Hepatocyte (in vitro differentiated cells): ENCODE measurements at regions not wholly inside any gene's neighbourhood (a gene's known extent, or its start where the extent isn't known, plus 50 kb on each side); places are given as distances from the start of the nearest gene placed in this dataset.

Source experiments
- DNase-seq: peaks from one replicate; pipeline ENCODE4 v3.0.0-alpha.2; 2016; ENCODE audit warnings: low spot score
- H2AFZ ChIP-seq: fragments of 200-600 bp; sonication (generic); 2 replicates; pipeline ENCODE4 v1.6.0; 2016; ENCODE audit warnings: antibody characterized with exemption, mild to moderate bottlenecking
- H3K27ac ChIP-seq: fragments of 200-600 bp; sonication (generic); 2 replicates; pipeline ENCODE4 v1.5.1; 2016; ENCODE audit warnings: mild to moderate bottlenecking
- H3K27me3 ChIP-seq: fragments of 200-600 bp; sonication (generic); 2 replicates; pipeline ENCODE4 v1.6.1; 2016
- H3K36me3 ChIP-seq: fragments of 200-600 bp; sonication (generic); replicated peaks from 2 replicates; pipeline ENCODE4 v1.5.1; 2016; ENCODE audit warnings: low read depth; ENCODE audit not compliant: insufficient read depth
- H3K4me1 ChIP-seq: fragments of 200-600 bp; sonication (generic); 2 replicates; pipeline ENCODE4 v1.5.1; 2016; ENCODE audit warnings: mild to moderate bottlenecking, moderate library complexity; ENCODE audit not compliant: insufficient read depth
- H3K4me2 ChIP-seq: fragments of 200-600 bp; sonication (generic); 2 replicates; pipeline ENCODE4 v1.6.0; 2016
- H3K4me3 ChIP-seq: fragments of 200-600 bp; sonication (generic); 2 replicates; pipeline ENCODE4 v1.5.1; 2016; ENCODE audit warnings: mild to moderate bottlenecking
- H3K79me2 ChIP-seq: fragments of 200-600 bp; sonication (generic); 2 replicates; pipeline ENCODE4 v1.6.0; 2017; ENCODE audit warnings: mild to moderate bottlenecking
- H3K9me2 ChIP-seq: fragments of 200-600 bp; sonication (generic); replicated peaks from 2 replicates; pipeline ENCODE4 v1.6.0; 2017; ENCODE audit warnings: mild to moderate bottlenecking; ENCODE audit not compliant: insufficient read depth
- H3K9me3 ChIP-seq: fragments of 200-600 bp; sonication (generic); 2 replicates; pipeline ENCODE4 v1.5.1; 2016; ENCODE audit warnings: low read depth, mild to moderate bottlenecking
- H4K20me1 ChIP-seq: fragments of 200-600 bp; sonication (generic); 2 replicates; pipeline ENCODE4 v1.6.0; 2016; ENCODE audit warnings: mild to moderate bottlenecking; ENCODE audit not compliant: insufficient read depth, poor library complexity, severe bottlenecking
- CTCF ChIP-seq: fragments of 200-600 bp; sonication (generic); IDR thresholded peaks from 2 replicates; pipeline ENCODE4 v1.5.1; 2016; ENCODE audit warnings: antibody characterized with exemption, mild to moderate bottlenecking; ENCODE audit not compliant: poor library complexity
- EZH2 ChIP-seq: fragments of 200-600 bp; sonication (generic); IDR thresholded peaks from 2 replicates; pipeline ENCODE4 v1.6.1; 2016; ENCODE audit warnings: antibody characterized with exemption, mild to moderate bottlenecking, borderline replicate concordance
- EZH2phosphoT487 ChIP-seq: fragments of 200-600 bp; sonication (generic); IDR thresholded peaks from one replicate; pipeline ENCODE4 v1.6.1; 2018; ENCODE audit warnings: antibody characterized with exemption, mild to moderate bottlenecking, low read depth, moderate library complexity; ENCODE audit not compliant: unreplicated experiment, severe bottlenecking
- WGBS: methylation state at CpG from one replicate; pipeline ENCODE4 v1.1.6; 2016; ENCODE audit warnings: low lambda C conversion rate; ENCODE audit errors: missing lambda C conversion rate; 5-methylcytosine and 5-hydroxymethylcytosine counted together

GRCh38 chr12:89907659-89908058 is 199.0 kb upstream of the ATP2B1 start:
- no peaks in the 10 kb centered on the region for H3K27me3 ChIP-seq
- no peak overlapping the region for H2AFZ ChIP-seq
- no peaks in the 10 kb centered on the region for H3K9me2 ChIP-seq
- no peaks in the 10 kb centered on the region for H3K36me3 ChIP-seq
- TF ChIP-seq EZH2 (no peak), CTCF (no peak), EZH2phosphoT487 (no peak)
- 33% methylated on average over 2 of the region's 2 CpGs for whole genome bisulfite sequencing
- no peak overlapping the region for H3K4me3 ChIP-seq
- no peak for DNase-seq
- no peak overlapping the region for H3K27ac ChIP-seq
- H4K20me1 ChIP-seq = no peaks in the 10 kb centered on the region
- H3K9me3 ChIP-seq = no peaks in the 10 kb centered on the region
- no peaks in the 10 kb centered on the region for H3K4me1 ChIP-seq
- H3K79me2 ChIP-seq = no peaks in the 10 kb centered on the region
- no peak overlapping the region for H3K4me2 ChIP-seq

GRCh38 chr12:89906824-89907223 is 198.2 kb upstream of the ATP2B1 start:
- no peaks in the 10 kb centered on the region for H3K27me3 ChIP-seq
- no peak overlapping the region for H3K4me2 ChIP-seq
- H4K20me1 ChIP-seq = no peaks in the 10 kb centered on the region
- TF ChIP-seq EZH2 (no peak), EZH2phosphoT487 (no peak), CTCF (no peak)
- WGBS = 62% methylated on average over 4 of the region's 4 CpGs
- H3K4me3 ChIP-seq = no peak overlapping the region
- no peaks in the 10 kb centered on the region for H3K9me3 ChIP-seq
- no peaks in the 10 kb centered on the region for H3K79me2 ChIP-seq
- H3K36me3 ChIP-seq = no peaks in the 10 kb centered on the region
- H3K9me2 ChIP-seq = no peaks in the 10 kb centered on the region
- DNase-seq = no peak
- no peak overlapping the region for H3K27ac ChIP-seq
- H3K4me1 ChIP-seq = no peaks in the 10 kb centered on the region
- H2AFZ ChIP-seq = no peak overlapping the region

- H3K4me3 ChIP-seq = no peak overlapping the region
- H2AFZ ChIP-seq = no peak overlapping the region
- H3K4me1 ChIP-seq = no peaks in the 10 kb centered on the region
- no peaks in the 10 kb centered on the region for H4K20me1 ChIP-seq
- no peaks in the 10 kb centered on the region for H3K9me2 ChIP-seq
- no peak for TF ChIP-seq CTCF
- TF ChIP-seq EZH2 = no peak
- TF ChIP-seq EZH2phosphoT487 = no peak
- no peaks in the 10 kb centered on the region for H3K36me3 ChIP-seq
- no peaks in the 10 kb centered on the region for H3K79me2 ChIP-seq
- no peaks in the 10 kb centered on the region for H3K27me3 ChIP-seq
- no peaks in the 10 kb centered on the region for H3K9me3 ChIP-seq
- no peak for DNase-seq
- no peak overlapping the region for H3K4me2 ChIP-seq
- no peak overlapping the region for H3K27ac ChIP-seq
Measured at GRCh38 chr12:89906178-89906577, 197.5 kb upstream of the ATP2B1 start.
